NB4 (cell line): ENCODE measurements at regions not wholly inside any gene's neighbourhood (a gene's known extent, or its start where the extent isn't known, plus 50 kb on each side); places are given as distances from the start of the nearest gene placed in this dataset.

Experiments used
- DNase-seq: peaks from one replicate; pipeline ENCODE4 v3.0.0; 2010; ENCODE audit warnings: low read depth
- H3K4me3 ChIP-seq: one replicate; pipeline ENCODE4 v1.5.1; 2011; ENCODE audit warnings: mild to moderate bottlenecking, low read depth, low read length, moderate library complexity
- CTCF ChIP-seq: IDR thresholded peaks from one replicate; pipeline ENCODE4 v1.5.1; 2012; ENCODE audit warnings: low read depth, low read length
- MAX ChIP-seq: IDR thresholded peaks from 2 replicates; pipeline ENCODE4 v1.6.1; 2011; ENCODE audit warnings: low read depth, low read length
- MYC ChIP-seq: IDR thresholded peaks from 2 replicates; pipeline ENCODE4 v1.6.1; 2011; ENCODE audit warnings: low read depth, low read length
- POLR2A ChIP-seq: IDR thresholded peaks from 2 replicates; pipeline ENCODE4 v1.6.1; 2011; ENCODE audit warnings: mild to moderate bottlenecking; ENCODE audit not compliant: insufficient read length; ENCODE audit errors: extremely low read depth

- TF ChIP-seq MYC: no peak
- no peak for TF ChIP-seq CTCF
- TF ChIP-seq POLR2A: no peak
- no peak for TF ChIP-seq MAX
- H3K4me3 ChIP-seq: no peak overlapping the region
- DNase-seq: no peak
These were observed 96.2 kb upstream of the TMEM72 start for GRCh38 chr10:44814929-44815328.

- no peak for TF ChIP-seq POLR2A
- TF ChIP-seq MAX: no peak
- TF ChIP-seq CTCF: no peak
- no peak for TF ChIP-seq MYC
- H3K4me3 ChIP-seq: no peak overlapping the region
- DNase-seq: no peak
These were observed 93.0 kb upstream of the TMEM72 start for GRCh38 chr10:44818041-44818649.

- TF ChIP-seq CTCF (no peak), MYC (no peak), POLR2A (no peak), MAX (no peak)
- DNase-seq: no peak
- no peak overlapping the region for H3K4me3 ChIP-seq
These were observed 92.4 kb upstream of the TMEM72 start for GRCh38 chr10:44818701-44819127.

GRCh38 chr10:44820094-44820493 lies 91.0 kb upstream of the TMEM72 start:
- DNase-seq: no peak
- no peak overlapping the region for H3K4me3 ChIP-seq
- TF ChIP-seq POLR2A: no peak
- no peak for TF ChIP-seq MYC
- no peak for TF ChIP-seq MAX
- no peak for TF ChIP-seq CTCF

GRCh38 chr10:44821290-44821689 lies 89.8 kb upstream of the TMEM72 start:
- no peak for TF ChIP-seq MAX
- no peak for TF ChIP-seq MYC
- no peak for TF ChIP-seq POLR2A
- TF ChIP-seq CTCF: no peak
- no peak overlapping the region for H3K4me3 ChIP-seq
- no peak for DNase-seq

GRCh38 chr10:44822349-44822748 lies 88.8 kb upstream of the TMEM72 start:
- no peak for DNase-seq
- TF ChIP-seq MAX (no peak), CTCF (no peak), MYC (no peak), POLR2A (no peak)
- no peak overlapping the region for H3K4me3 ChIP-seq
